ENCODE measurements at regions not wholly inside any gene's neighbourhood (a gene's known extent, or its start where the extent isn't known, plus 50 kb on each side); places are given as distances from the start of the nearest gene placed in this dataset.

DNA sequence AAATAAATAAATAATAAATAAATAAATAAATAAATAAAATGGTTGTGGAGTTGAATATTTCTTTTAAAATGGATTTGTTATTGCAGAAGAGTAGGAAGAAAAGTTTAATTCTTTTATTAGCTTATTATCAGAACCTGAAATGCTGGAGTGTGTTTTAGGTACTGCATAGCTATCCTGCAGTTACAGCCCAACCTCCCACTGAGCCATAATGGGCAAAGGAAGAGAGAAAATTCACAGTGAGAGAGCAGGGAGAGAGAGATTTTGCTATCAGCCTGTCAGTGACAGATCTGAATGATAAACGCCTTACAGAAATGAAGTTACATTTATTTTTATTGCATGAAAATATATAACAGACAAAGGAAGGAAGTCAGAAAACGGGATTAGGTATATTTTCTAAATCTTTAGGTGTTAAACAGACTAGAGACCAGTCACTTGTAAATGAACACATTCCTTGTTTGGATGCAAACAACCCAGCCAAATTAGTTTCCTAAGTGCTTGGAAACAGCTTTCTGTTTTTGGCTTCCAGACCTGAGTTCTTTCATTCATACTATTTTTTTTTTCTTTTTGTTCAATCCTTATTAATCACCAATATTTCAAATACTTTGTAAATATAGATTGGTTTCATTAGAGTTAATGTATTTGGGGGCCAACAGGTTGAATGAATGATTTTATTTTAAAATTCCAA lies 425.3 kb downstream of the USP25 start:
- no peak overlapping the region for H3K4me3 ChIP-seq
- DNase-seq (no peak), ATAC-seq (no peak)
- TF ChIP-seq POLR2A (IDR thresholded peaks at IDR 0.05): no peak
- TF ChIP-seq, protein P1, sequence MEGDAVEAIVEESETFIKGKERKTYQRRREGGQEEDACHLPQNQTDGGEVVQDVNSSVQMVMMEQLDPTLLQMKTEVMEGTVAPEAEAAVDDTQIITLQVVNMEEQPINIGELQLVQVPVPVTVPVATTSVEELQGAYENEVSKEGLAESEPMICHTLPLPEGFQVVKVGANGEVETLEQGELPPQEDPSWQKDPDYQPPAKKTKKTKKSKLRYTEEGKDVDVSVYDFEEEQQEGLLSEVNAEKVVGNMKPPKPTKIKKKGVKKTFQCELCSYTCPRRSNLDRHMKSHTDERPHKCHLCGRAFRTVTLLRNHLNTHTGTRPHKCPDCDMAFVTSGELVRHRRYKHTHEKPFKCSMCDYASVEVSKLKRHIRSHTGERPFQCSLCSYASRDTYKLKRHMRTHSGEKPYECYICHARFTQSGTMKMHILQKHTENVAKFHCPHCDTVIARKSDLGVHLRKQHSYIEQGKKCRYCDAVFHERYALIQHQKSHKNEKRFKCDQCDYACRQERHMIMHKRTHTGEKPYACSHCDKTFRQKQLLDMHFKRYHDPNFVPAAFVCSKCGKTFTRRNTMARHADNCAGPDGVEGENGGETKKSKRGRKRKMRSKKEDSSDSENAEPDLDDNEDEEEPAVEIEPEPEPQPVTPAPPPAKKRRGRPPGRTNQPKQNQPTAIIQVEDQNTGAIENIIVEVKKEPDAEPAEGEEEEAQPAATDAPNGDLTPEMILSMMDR (IDR thresholded peaks at IDR 0.05 in 4 of 5, conservative IDR thresholded peaks at IDR 0.05 in 1 of 5): no peak
- intact Hi-C loops (cut with DNase I; ENCODE audit: low total_unique reads): no loop called here
- H3K9me3 ChIP-seq: no peaks in the 10 kb centered on the region
- no peaks in the 10 kb centered on the region for H3K36me3 ChIP-seq
- no peaks in the 10 kb centered on the region for H3K27me3 ChIP-seq
- in situ Hi-C loops (cut with MboI; ENCODE audit: low sequenced_read_pairs in 4 of 4): no loop called here
- H3K4me1 ChIP-seq: no peaks in the 10 kb centered on the region
- no peak overlapping the region for H3K27ac ChIP-seq

DNA sequence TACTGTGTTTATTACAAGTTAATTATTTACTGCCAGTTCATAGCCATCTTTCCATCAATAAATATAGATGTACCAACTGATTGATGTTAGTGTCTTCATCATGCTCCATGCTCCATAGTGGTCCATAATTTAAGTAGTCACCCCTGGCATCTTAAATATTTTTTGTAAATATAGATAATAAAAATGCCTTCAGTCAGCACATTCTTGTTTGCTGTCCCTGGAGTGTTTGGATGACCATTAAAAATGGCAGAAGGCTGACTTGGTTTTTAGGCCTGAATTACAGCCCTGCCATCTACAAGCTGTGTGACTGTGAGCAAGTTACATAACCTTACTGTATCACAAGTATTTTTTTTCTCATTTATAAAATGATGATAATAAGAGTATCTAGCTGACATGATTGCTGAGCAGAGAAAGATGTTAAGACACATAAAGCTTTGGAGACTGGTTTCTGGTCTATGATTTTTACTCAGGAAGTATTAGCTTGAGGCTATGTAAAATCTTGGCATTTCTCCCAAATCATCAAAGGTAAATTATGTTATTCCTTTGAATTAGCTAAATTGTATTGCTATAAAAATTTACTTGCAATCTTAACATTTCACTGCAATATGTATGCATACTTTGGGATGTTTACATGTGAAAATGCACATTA lies 427.2 kb downstream of the USP25 start:
- DNase-seq (no peak), ATAC-seq (no peak)
- Histone ChIP-seq H3K27me3 (no peaks in the 10 kb centered on the region), H3K27ac (no peak overlapping the region), H3K36me3 (no peaks in the 10 kb centered on the region), H3K4me3 (no peak overlapping the region), H3K4me1 (no peaks in the 10 kb centered on the region), H3K9me3 (no peaks in the 10 kb centered on the region)
- TF ChIP-seq, protein P1 (IDR thresholded peaks at IDR 0.05 in 4 of 5, conservative IDR thresholded peaks at IDR 0.05 in 1 of 5): no peak
- no peak for TF ChIP-seq POLR2A (IDR thresholded peaks at IDR 0.05)
- intact Hi-C loops (cut with DNase I; ENCODE audit: low total_unique reads) (no loop called here), in situ Hi-C loops (cut with MboI; ENCODE audit: low sequenced_read_pairs in 4 of 4) (no loop called here)

DNA sequence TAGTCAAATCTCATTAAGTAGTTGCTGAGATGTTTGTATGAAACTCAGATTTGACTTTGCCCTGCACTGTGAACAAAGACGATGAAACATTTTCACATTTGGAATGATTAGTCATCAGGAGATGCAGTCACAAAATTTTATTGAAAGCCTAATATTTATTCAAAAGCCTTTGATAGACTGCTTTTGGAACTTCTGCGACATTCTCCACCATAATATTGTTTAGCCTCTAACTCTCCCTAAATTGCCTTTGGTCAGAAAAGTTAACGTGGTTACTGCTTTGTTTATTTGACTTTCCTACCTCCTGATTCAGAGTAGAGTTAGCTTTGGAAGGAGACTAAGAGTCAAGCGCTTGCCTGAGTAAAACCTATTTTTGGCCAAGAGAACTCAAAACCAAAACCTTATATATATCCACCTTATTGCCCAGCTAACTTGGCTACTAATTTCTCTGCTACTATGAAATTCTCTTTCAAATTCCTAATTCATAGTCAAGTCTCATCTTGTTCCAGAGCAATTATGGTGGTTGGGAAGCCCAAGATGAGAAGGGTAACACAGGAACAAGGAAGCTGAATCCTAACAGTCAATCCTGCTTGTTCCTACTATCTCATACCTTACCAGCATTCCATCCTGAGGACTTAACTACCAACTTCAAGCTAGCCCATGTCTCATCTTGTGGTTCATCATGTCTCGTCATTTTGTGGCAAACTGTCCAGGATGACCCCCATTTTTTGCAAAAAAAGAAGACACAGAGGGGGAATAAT lies 429.6 kb downstream of the USP25 start:
- in situ Hi-C loops (cut with MboI; ENCODE audit: low sequenced_read_pairs in 4 of 4): no loop called here
- H3K4me1 ChIP-seq: no peaks in the 10 kb centered on the region
- TF ChIP-seq POLR2A (IDR thresholded peaks at IDR 0.05): no peak
- TF ChIP-seq, protein P1 (IDR thresholded peaks at IDR 0.05 in 4 of 5, conservative IDR thresholded peaks at IDR 0.05 in 1 of 5): no peak
- no peaks in the 10 kb centered on the region for H3K36me3 ChIP-seq
- no peak overlapping the region for H3K27ac ChIP-seq
- H3K27me3 ChIP-seq: no peaks in the 10 kb centered on the region
- DNase-seq (no peak), ATAC-seq (no peak)
- no peak overlapping the region for H3K4me3 ChIP-seq
- H3K9me3 ChIP-seq: no peaks in the 10 kb centered on the region
- intact Hi-C loops (cut with DNase I; ENCODE audit: low total_unique reads): no loop called here

DNA sequence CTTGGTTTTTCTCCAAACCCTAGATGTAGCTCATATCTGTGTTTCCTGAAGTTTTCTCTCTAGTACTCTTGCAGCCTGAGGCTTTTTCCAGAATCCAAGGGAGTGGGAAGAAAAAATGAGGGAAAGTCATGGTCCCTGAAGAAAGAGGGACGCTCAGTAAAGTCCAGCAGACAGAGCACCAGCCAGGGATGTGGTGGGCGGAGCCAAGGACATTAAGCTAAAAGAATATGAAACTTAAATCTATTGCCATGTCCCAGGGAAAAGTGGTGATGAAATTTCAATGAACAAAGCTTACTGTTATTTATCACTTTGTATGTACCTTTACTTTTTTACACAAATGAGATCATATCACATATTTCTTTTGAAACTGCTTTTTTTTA lies 430.2 kb downstream of the USP25 start:
- no peak for ATAC-seq
- no peaks in the 10 kb centered on the region for H3K4me1 ChIP-seq
- H3K4me3 ChIP-seq: no peak overlapping the region
- no peak for TF ChIP-seq POLR2A (IDR thresholded peaks at IDR 0.05)
- TF ChIP-seq, protein P1 (IDR thresholded peaks at IDR 0.05 in 4 of 5, conservative IDR thresholded peaks at IDR 0.05 in 1 of 5): no peak
- intact Hi-C loops (cut with DNase I; ENCODE audit: low total_unique reads) (no loop called here), in situ Hi-C loops (cut with MboI; ENCODE audit: low sequenced_read_pairs in 4 of 4) (no loop called here)
- no peaks in the 10 kb centered on the region for H3K27me3 ChIP-seq
- no peak overlapping the region for H3K27ac ChIP-seq
- DNase-seq: no peak
- H3K36me3 ChIP-seq: no peaks in the 10 kb centered on the region
- H3K9me3 ChIP-seq: no peaks in the 10 kb centered on the region

Data from gastrocnemius medialis (tissue), 4 donors.